HG02588 (cell line): ENCODE measurements at regions not wholly inside any gene's neighbourhood (a gene's known extent, or its start where the extent isn't known, plus 50 kb on each side); places are given as distances from the start of the nearest gene placed in this dataset.
"Not testable (repeated sequence)": the region's sequence is repeated elsewhere in the genome, so short reads cannot be mapped to it uniquely, and the experiment has no call there.

Source experiments
- ATAC-seq: cut with Tn5 transposase; IDR thresholded peaks from one replicate; pipeline ENCODE4 v1.9.1; 2021; ENCODE audit warnings: mild to moderate bottlenecking, moderate library complexity; ENCODE audit not compliant: unreplicated experiment

GRCh38 chr18:55763805-55764204, 175.8 kb upstream of the TCF4 start:
- ATAC-seq: no peak

GRCh38 chr18:55763298-55763697, 175.3 kb upstream of the TCF4 start:
- no peak for ATAC-seq

- no peak for ATAC-seq
Measured at GRCh38 chr18:55762424-55762823, 174.4 kb upstream of the TCF4 start.

- ATAC-seq: no peak
Measured at GRCh38 chr18:55753643-55754263, 165.8 kb upstream of the TCF4 start.

- no peak for ATAC-seq
Measured at GRCh38 chr18:55751476-55751875, 163.5 kb upstream of the TCF4 start.

GRCh38 chr18:55748227-55748738, 160.3 kb upstream of the TCF4 start:
- ATAC-seq: no peak

- no peak for ATAC-seq
Measured at GRCh38 chr18:55744206-55744605, 156.2 kb upstream of the TCF4 start.

- ATAC-seq: no peak
Measured at GRCh38 chr18:55743736-55744135, 155.7 kb upstream of the TCF4 start.

GRCh38 chr18:55743133-55743532, 155.1 kb upstream of the TCF4 start:
- ATAC-seq: no peak

- ATAC-seq: no peak
Measured at GRCh38 chr18:55739488-55739887, 151.5 kb upstream of the TCF4 start.

- no peak for ATAC-seq
Measured at GRCh38 chr18:55738483-55739114, 150.6 kb upstream of the TCF4 start.

GRCh38 chr18:55737781-55738468, 149.9 kb upstream of the TCF4 start:
- no peak for ATAC-seq

- no peak for ATAC-seq
Measured at GRCh38 chr18:55737266-55737665, 149.3 kb upstream of the TCF4 start.

- no peak for ATAC-seq
Measured at GRCh38 chr18:55735969-55736368, 148.0 kb upstream of the TCF4 start.

GRCh38 chr18:55735199-55735855, 147.3 kb upstream of the TCF4 start:
- ATAC-seq: no peak

- ATAC-seq: no peak
Measured at GRCh38 chr18:55732227-55733106, 144.5 kb upstream of the TCF4 start.

GRCh38 chr18:55731594-55732042, 143.6 kb upstream of the TCF4 start:
- ATAC-seq: no peak

GRCh38 chr18:55721006-55721405, 133.0 kb upstream of the TCF4 start:
- ATAC-seq: not testable (repeated sequence)

- no peak for ATAC-seq
Measured at GRCh38 chr18:55713707-55714106, 125.7 kb upstream of the TCF4 start.

GRCh38 chr18:55706898-55707297, 118.9 kb upstream of the TCF4 start:
- no peak for ATAC-seq
